SK-N-SH treated with all-trans-retinoic acid at 6 μM for 48 hours (cell line): ENCODE measurements at regions not wholly inside any gene's neighbourhood (a gene's known extent, or its start where the extent isn't known, plus 50 kb on each side); places are given as distances from the start of the nearest gene placed in this dataset.

ENCODE experiments used
- BACH2 ChIP-seq: fragments of 250-450 bp; sonication (Bioruptor Pico); IDR thresholded peaks from 2 replicates; pipeline ENCODE4 v1.9.0; 2021; ENCODE audit warnings: mild to moderate bottlenecking, borderline replicate concordance
- PPARA ChIP-seq: fragments of 250-450 bp; sonication (Bioruptor Pico); IDR thresholded peaks from 2 replicates; pipeline ENCODE4 v1.5.0; 2020; ENCODE audit warnings: mild to moderate bottlenecking, borderline replicate concordance

DNA sequence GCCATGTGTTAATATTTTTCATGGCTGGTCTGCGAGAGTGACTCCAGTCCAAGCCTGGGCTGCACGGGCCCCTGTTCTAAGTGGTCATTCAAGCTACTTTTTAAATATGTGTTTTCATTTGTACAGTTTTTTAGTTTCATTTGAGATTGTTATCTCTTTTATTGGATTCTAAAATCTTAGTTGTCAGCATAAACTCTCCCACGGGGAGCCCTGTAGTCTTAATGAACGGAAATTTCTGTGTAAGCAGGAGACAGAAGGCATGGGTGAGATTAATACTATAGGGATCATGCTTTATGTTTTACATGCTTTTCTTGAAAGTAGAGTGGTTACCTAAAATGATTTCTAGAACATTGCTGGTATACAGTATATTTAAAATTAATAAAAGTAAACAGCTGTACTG, 373.1 kb upstream of the SLCO3A1 start:
- TF ChIP-seq PPARA (CRISPR knock-in tag) (no peak), BACH2 (CRISPR knock-in tag) (no peak)
